WTC11 (cell line): ENCODE measurements at regions not wholly inside any gene's neighbourhood (a gene's known extent, or its start where the extent isn't known, plus 50 kb on each side); places are given as distances from the start of the nearest gene placed in this dataset.

Experiments used
- ATAC-seq: fragments of 200-7000 bp; cut with Tn5 transposase; 2 replicates; pipeline ENCODE4 v1.10.0; 2021; ENCODE audit warnings: mild to moderate bottlenecking, moderate library complexity
- CTCF ChIA-PET: fragments of 300-600 bp; sonication (Branson Sonifier 250); formaldehyde crosslinking; loops from one replicate; lab custom pipeline; 2021; ENCODE audit warnings: antibody characterized with exemption; lab: Charles Lee
- POLR2A ChIA-PET: fragments of 350-600 bp; sonication (Branson Sonifier 250); formaldehyde crosslinking; loops from one replicate; lab custom pipeline; 2021; ENCODE audit warnings: antibody characterized with exemption; lab: Charles Lee
- DNase-seq: peaks from one replicate; pipeline ENCODE4 v3.0.0; 2021; ENCODE audit warnings: low spot score
- H3K27ac Mint-ChIP-seq: 2 replicates; pipeline ENCODE4 v1.8.0; 2021; ENCODE audit warnings: mixed read lengths
- H3K27me3 Mint-ChIP-seq: 2 replicates; pipeline ENCODE4 v1.8.0; 2021; ENCODE audit warnings: low read depth, mild to moderate bottlenecking, moderate library complexity, mixed read lengths
- H3K36me3 Mint-ChIP-seq: 2 replicates; pipeline ENCODE4 v1.8.0; 2021; ENCODE audit warnings: mixed read lengths
- H3K4me1 Mint-ChIP-seq: 2 replicates; pipeline ENCODE4 v1.8.0; 2022; ENCODE audit warnings: mixed read lengths
- H3K4me3 Mint-ChIP-seq: 2 replicates; pipeline ENCODE4 v1.8.0; 2021; ENCODE audit warnings: mild to moderate bottlenecking, moderate library complexity, mixed read lengths
- H3K9me3 Mint-ChIP-seq: 2 replicates; pipeline ENCODE4 v1.8.0; 2021; ENCODE audit warnings: mixed read lengths
- ATF1 ChIP-seq: sonication (generic); formaldehyde crosslinking; IDR thresholded peaks from 2 replicates; pipeline ENCODE4 v1.8.1; 2023; ENCODE audit warnings: mild to moderate bottlenecking, moderate library complexity, missing genetic modification reagents
- CREB1 ChIP-seq: sonication (generic); formaldehyde crosslinking; IDR thresholded peaks from 2 replicates; pipeline ENCODE4 v1.8.0; 2023; ENCODE audit warnings: mild to moderate bottlenecking, missing genetic modification reagents
- ERG ChIP-seq: fragments of 250-450 bp; sonication (Bioruptor Pico); IDR thresholded peaks from 2 replicates; pipeline ENCODE4 v1.8.0; 2021; ENCODE audit warnings: mild to moderate bottlenecking
- ESRRA ChIP-seq: sonication (generic); formaldehyde crosslinking; IDR thresholded peaks from 2 replicates; pipeline ENCODE4 v1.8.1; 2022; ENCODE audit warnings: mild to moderate bottlenecking, missing genetic modification reagents, borderline replicate concordance
- ETV6 ChIP-seq: sonication (generic); formaldehyde crosslinking; IDR thresholded peaks from 2 replicates; pipeline ENCODE4 v1.8.1; 2022; ENCODE audit warnings: mild to moderate bottlenecking, missing genetic modification reagents
- HMGA2 ChIP-seq: fragments of 250-450 bp; sonication (Bioruptor Pico); IDR thresholded peaks from 2 replicates; pipeline ENCODE4 v1.4.0; 2021; ENCODE audit warnings: mild to moderate bottlenecking, moderate library complexity
- HMGXB4 ChIP-seq: sonication (generic); formaldehyde crosslinking; IDR thresholded peaks from 2 replicates; pipeline ENCODE4 v1.8.1; 2023; ENCODE audit warnings: mild to moderate bottlenecking, moderate library complexity, missing genetic modification reagents
- JUN ChIP-seq: sonication (generic); formaldehyde crosslinking; IDR thresholded peaks from 2 replicates; pipeline ENCODE4 v1.8.0; 2023; ENCODE audit warnings: mild to moderate bottlenecking, missing genetic modification reagents
- NFYB ChIP-seq: sonication (generic); formaldehyde crosslinking; conservative IDR thresholded peaks from 2 replicates; pipeline ENCODE4 v1.8.0; 2022; ENCODE audit warnings: low read depth, missing genetic modification reagents
- PRDM15 ChIP-seq: sonication (generic); formaldehyde crosslinking; IDR thresholded peaks from 2 replicates; pipeline ENCODE4 v1.8.0; 2022; ENCODE audit warnings: missing genetic modification reagents
- ZBTB43 ChIP-seq: sonication (generic); formaldehyde crosslinking; IDR thresholded peaks from 2 replicates; pipeline ENCODE4 v1.8.1; 2023; ENCODE audit warnings: mild to moderate bottlenecking, missing genetic modification reagents
- ZNF219 ChIP-seq: sonication (generic); formaldehyde crosslinking; IDR thresholded peaks from 2 replicates; pipeline ENCODE4 v1.8.0; 2023; ENCODE audit warnings: missing genetic modification reagents, mild to moderate bottlenecking, borderline replicate concordance
- ZNF396 ChIP-seq: fragments of 250-450 bp; sonication (Bioruptor Pico); IDR thresholded peaks from 2 replicates; pipeline ENCODE4 v1.8.0; 2021; ENCODE audit warnings: mild to moderate bottlenecking, moderate library complexity, borderline replicate concordance
- TF ChIP-seq, protein P1 (sequence below): sonication (generic); formaldehyde crosslinking; IDR thresholded peaks from 2 replicates; pipeline ENCODE4 v1.8.1; 2023; ENCODE audit warnings: mild to moderate bottlenecking, missing genetic modification reagents, moderate library complexity
- TF ChIP-seq, protein P2 (sequence below): fragments of 200-600 bp; IDR thresholded peaks from 2 replicates; pipeline ENCODE4 v1.8.0; 2022; ENCODE audit warnings: antibody characterized with exemption

DNA sequence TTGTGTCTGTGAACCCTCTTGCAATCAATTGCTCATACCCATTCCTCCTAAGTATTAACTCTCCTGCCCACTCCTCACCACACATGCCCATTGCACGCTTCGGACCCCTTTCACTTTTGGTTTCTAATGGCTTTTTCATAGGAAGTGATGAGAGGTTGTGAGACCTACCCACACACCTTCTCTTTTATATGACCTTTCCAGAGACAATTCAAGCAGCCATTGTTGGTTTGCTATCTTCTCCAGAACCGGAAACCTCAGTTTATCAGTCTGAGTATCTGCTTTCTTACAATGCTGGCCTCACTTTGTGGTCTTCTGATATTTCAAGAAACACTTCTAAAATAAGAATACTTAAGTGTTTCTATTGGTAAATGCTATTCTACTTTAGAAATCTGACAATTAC lies 1550.8 kb upstream of the SLC10A2 start (continued):
- TF ChIP-seq PRDM15 (CRISPR knock-in tag) = no peak

GRCh38 chr13:104614361-104615145 lies 1548.3 kb upstream of the SLC10A2 start:
- Mint-ChIP-seq H3K36me3 (peaks cover 39% of the 10 kb centered on the region), H3K27me3 (no peaks in the 10 kb centered on the region)
- TF ChIP-seq ZNF219 (CRISPR knock-in tag) (no peak), CREB1 (CRISPR knock-in tag) (no peak), ZNF396 (no peak), HMGXB4 (CRISPR knock-in tag) (no peak), ETV6 (CRISPR knock-in tag) (no peak), ESRRA (CRISPR knock-in tag) (no peak), NFYB (CRISPR knock-in tag) (no peak), ERG (CRISPR knock-in tag) (no peak), JUN (CRISPR knock-in tag) (no peak), ZBTB43 (CRISPR knock-in tag) (no peak), ATF1 (CRISPR knock-in tag) (no peak), HMGA2 (no peak)
- TF ChIP-seq, protein P1, sequence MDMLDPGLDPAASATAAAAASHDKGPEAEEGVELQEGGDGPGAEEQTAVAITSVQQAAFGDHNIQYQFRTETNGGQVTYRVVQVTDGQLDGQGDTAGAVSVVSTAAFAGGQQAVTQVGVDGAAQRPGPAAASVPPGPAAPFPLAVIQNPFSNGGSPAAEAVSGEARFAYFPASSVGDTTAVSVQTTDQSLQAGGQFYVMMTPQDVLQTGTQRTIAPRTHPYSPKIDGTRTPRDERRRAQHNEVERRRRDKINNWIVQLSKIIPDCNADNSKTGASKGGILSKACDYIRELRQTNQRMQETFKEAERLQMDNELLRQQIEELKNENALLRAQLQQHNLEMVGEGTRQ = no peak
- TF ChIP-seq, protein P2, sequence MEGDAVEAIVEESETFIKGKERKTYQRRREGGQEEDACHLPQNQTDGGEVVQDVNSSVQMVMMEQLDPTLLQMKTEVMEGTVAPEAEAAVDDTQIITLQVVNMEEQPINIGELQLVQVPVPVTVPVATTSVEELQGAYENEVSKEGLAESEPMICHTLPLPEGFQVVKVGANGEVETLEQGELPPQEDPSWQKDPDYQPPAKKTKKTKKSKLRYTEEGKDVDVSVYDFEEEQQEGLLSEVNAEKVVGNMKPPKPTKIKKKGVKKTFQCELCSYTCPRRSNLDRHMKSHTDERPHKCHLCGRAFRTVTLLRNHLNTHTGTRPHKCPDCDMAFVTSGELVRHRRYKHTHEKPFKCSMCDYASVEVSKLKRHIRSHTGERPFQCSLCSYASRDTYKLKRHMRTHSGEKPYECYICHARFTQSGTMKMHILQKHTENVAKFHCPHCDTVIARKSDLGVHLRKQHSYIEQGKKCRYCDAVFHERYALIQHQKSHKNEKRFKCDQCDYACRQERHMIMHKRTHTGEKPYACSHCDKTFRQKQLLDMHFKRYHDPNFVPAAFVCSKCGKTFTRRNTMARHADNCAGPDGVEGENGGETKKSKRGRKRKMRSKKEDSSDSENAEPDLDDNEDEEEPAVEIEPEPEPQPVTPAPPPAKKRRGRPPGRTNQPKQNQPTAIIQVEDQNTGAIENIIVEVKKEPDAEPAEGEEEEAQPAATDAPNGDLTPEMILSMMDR = no peak
- TF ChIP-seq, all 79 proteins: peak for 0
- H3K4me3 Mint-ChIP-seq = no peak overlapping the region
- DNase-seq = no peak
- POLR2A ChIA-PET = no interaction called here
- CTCF ChIA-PET = no interaction called here
- no peak overlapping the region for H3K27ac Mint-ChIP-seq
- peak; percentile 36; the same call in 1 of the 2 replicates for ATAC-seq
- peaks cover 48% of the 10 kb centered on the region for H3K9me3 Mint-ChIP-seq
- no peaks in the 10 kb centered on the region for H3K4me1 Mint-ChIP-seq
